OCI-LY3 (cell line): ENCODE measurements at regions not wholly inside any gene's neighbourhood (a gene's known extent, or its start where the extent isn't known, plus 50 kb on each side); places are given as distances from the start of the nearest gene placed in this dataset.

Experiments used
- H2AFZ ChIP-seq: fragments of 200-600, 300-600 bp; shearing (Covaris generic); 2 replicates; pipeline ENCODE4 v1.6.0; 2014; ENCODE audit warnings: antibody characterized with exemption, low read depth, low read length
- H3K27ac ChIP-seq: fragments of 200-600, 300-600 bp; sonication (generic); 2 replicates; pipeline ENCODE4 v1.5.1; 2014; ENCODE audit warnings: mild to moderate bottlenecking, low read length, moderate library complexity, mixed read lengths
- H3K27me3 ChIP-seq: fragments of 200-600, 300-600 bp; sonication (generic); 2 replicates; pipeline ENCODE4 v1.6.1; 2014; ENCODE audit warnings: low read depth, low read length, mixed read lengths
- H3K36me3 ChIP-seq: fragments of 200-600, 300-600 bp; sonication (generic); replicated peaks from 2 replicates; pipeline ENCODE3; 2014; ENCODE audit warnings: low read depth, low read length, mixed read lengths
- H3K4me1 ChIP-seq: fragments of 300-600, 200-600 bp; sonication (generic); 2 replicates; pipeline ENCODE4 v1.6.1; 2014; ENCODE audit warnings: low read length, mixed read lengths
- H3K4me2 ChIP-seq: fragments of 200-600, 300-600 bp; sonication (generic); 2 replicates; pipeline ENCODE4 v1.6.1; 2014; ENCODE audit warnings: low read length, mixed read lengths
- H3K4me3 ChIP-seq: fragments of 300-600, 200-600 bp; sonication (generic); 2 replicates; pipeline ENCODE4 v1.5.1; 2014; ENCODE audit warnings: antibody characterized with exemption, mild to moderate bottlenecking, low read length, moderate library complexity
- H3K79me2 ChIP-seq: fragments of 300-600, 200-600 bp; shearing (Covaris generic); 2 replicates; pipeline ENCODE4 v1.6.1; 2014; ENCODE audit warnings: mild to moderate bottlenecking, low read length, mixed read lengths
- H3K9ac ChIP-seq: fragments of 300-600, 200-600 bp; shearing (Covaris generic); 2 replicates; pipeline ENCODE4 v1.6.0; 2014; ENCODE audit warnings: mild to moderate bottlenecking, low read length, moderate library complexity
- H3K9me3 ChIP-seq: fragments of 200-600, 300-600 bp; shearing (Covaris generic); 2 replicates; pipeline ENCODE4 v1.6.1; 2014; ENCODE audit warnings: low read length, mixed read lengths; ENCODE audit not compliant: insufficient read depth
- H4K20me1 ChIP-seq: fragments of 200-600, 300-600 bp; sonication (generic); 2 replicates; pipeline ENCODE4 v1.6.1; 2016; ENCODE audit warnings: low read length, mixed read lengths; ENCODE audit not compliant: insufficient read depth
- CTCF ChIP-seq: fragments of 200-600, 300-600 bp; sonication (generic); IDR thresholded peaks from 2 replicates; pipeline ENCODE4 v1.5.1; 2014; ENCODE audit warnings: antibody characterized with exemption, low read length, low read depth
- EZH2phosphoT487 ChIP-seq: fragments of 200-600 bp; shearing (Covaris generic); IDR thresholded peaks from 2 replicates; pipeline ENCODE4 v1.6.1; 2018; ENCODE audit warnings: antibody characterized with exemption, mixed run types, low read depth

DNA sequence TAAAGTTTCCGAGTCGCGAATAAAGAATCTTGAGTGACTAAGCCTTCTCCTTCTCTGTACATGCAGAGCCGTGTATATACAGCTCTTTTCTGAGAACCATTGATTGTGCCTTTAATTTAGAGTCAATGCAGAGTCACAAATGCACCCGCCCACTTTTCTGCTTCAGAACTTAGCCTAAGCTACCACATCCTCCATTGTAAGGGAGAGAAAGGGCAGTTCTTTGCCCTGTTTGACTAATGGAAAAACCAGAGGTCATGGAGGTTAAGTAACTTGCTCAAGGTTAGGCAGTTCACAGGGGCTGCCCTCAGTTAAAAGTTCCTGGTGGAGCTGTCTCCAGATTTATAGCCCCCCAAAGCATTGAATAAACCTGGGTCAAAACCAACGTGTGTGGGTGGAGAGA, 139.6 kb downstream of the TOMM20 start:
- Histone ChIP-seq H2AFZ (no peak overlapping the region), H3K79me2 (no peaks in the 10 kb centered on the region), H3K9ac (no peak overlapping the region), H3K4me1 (peaks cover 69% of the 10 kb centered on the region), H3K27ac (no peak overlapping the region), H3K27me3 (no peaks in the 10 kb centered on the region), H4K20me1 (no peaks in the 10 kb centered on the region), H3K4me2 (no peak overlapping the region), H3K9me3 (0 out of 2 replicates have a peak, but pooled peaks cover 2% of the 10 kb centered on the region), H3K4me3 (no peak overlapping the region), H3K36me3 (no peaks in the 10 kb centered on the region)
- TF ChIP-seq EZH2phosphoT487 (no peak), CTCF (no peak)

DNA sequence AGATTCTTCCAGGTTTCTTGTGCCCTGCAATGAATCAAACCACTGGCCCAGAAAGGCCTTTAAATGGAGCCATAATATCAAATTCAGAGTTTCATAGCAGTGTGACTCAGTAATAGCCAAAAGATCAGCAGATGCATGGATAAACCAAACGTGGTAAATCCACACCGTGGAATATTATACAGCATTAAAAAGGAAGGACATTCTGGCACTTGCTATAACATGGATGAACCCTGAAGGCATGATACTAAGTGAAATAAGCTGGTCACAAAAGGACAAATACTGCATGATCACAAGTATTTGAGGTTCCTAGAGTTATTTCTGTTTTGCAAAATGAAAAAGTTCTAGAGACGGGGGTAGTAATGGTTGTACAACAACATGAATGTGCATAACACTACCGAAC, 140.1 kb downstream of the TOMM20 start:
- Histone ChIP-seq H3K9ac (peak overlapping the region; percentile 51; the same call in 1 of the 2 replicates), H4K20me1 (no peaks in the 10 kb centered on the region), H3K79me2 (no peaks in the 10 kb centered on the region), H3K9me3 (0 out of 2 replicates have a peak, but pooled peaks cover 2% of the 10 kb centered on the region), H3K27ac (peak overlapping the region; percentile 80; the same call in 1 of the 2 replicates), H2AFZ (no peak overlapping the region), H3K4me3 (no peak overlapping the region), H3K36me3 (no peaks in the 10 kb centered on the region), H3K4me2 (peak overlapping the region; percentile 69; the same call in 1 of the 2 replicates), H3K27me3 (no peaks in the 10 kb centered on the region), H3K4me1 (peaks cover 74% of the 10 kb centered on the region)
- TF ChIP-seq CTCF (no peak), EZH2phosphoT487 (no peak)

- peak overlapping the region; percentile 51 for H3K9ac ChIP-seq
- H2AFZ ChIP-seq, result no peak overlapping the region; the same call in 1 of the 2 replicates
- peak overlapping the region; percentile 32 for H3K4me3 ChIP-seq
- peaks cover 78% of the 10 kb centered on the region for H3K4me1 ChIP-seq
- 0 out of 2 replicates have a peak, but pooled peaks cover 2% of the 10 kb centered on the region for H3K9me3 ChIP-seq
- H3K27ac ChIP-seq, result peak overlapping the region; percentile 80
- no peaks in the 10 kb centered on the region for H3K27me3 ChIP-seq
- H3K36me3 ChIP-seq, result no peaks in the 10 kb centered on the region
- no peaks in the 10 kb centered on the region for H3K79me2 ChIP-seq
- peak overlapping the region; percentile 69 for H3K4me2 ChIP-seq
- TF ChIP-seq CTCF (no peak), EZH2phosphoT487 (no peak)
- H4K20me1 ChIP-seq, result no peaks in the 10 kb centered on the region
These were observed 140.5 kb downstream of the TOMM20 start for GRCh38 chr1:234988155-234988517.

- H3K4me2 ChIP-seq, result peak overlapping the region; percentile 69
- peak overlapping the region; percentile 21; the same call in 1 of the 2 replicates for H2AFZ ChIP-seq
- no peaks in the 10 kb centered on the region for H3K27me3 ChIP-seq
- H4K20me1 ChIP-seq, result no peaks in the 10 kb centered on the region
- no peaks in the 10 kb centered on the region for H3K79me2 ChIP-seq
- no peak for TF ChIP-seq CTCF
- TF ChIP-seq EZH2phosphoT487, result no peak
- no peaks in the 10 kb centered on the region for H3K36me3 ChIP-seq
- peak overlapping the region; percentile 80 for H3K27ac ChIP-seq
- H3K4me1 ChIP-seq, result peaks cover 79% of the 10 kb centered on the region
- H3K4me3 ChIP-seq, result peak overlapping the region; percentile 32
- H3K9me3 ChIP-seq, result 0 out of 2 replicates have a peak, but pooled peaks cover 2% of the 10 kb centered on the region
- H3K9ac ChIP-seq, result peak overlapping the region; percentile 51
These were observed 141.1 kb downstream of the TOMM20 start for GRCh38 chr1:234987415-234988154.
